ENCODE measurements at regions not wholly inside any gene's neighbourhood (a gene's known extent, or its start where the extent isn't known, plus 50 kb on each side); places are given as distances from the start of the nearest gene placed in this dataset.
"Not testable (repeated sequence)": the region's sequence is repeated elsewhere in the genome, so short reads cannot be mapped to it uniquely, and the experiment has no call there.

- no peaks in the 10 kb centered on the region for H3K36me3 ChIP-seq (ENCODE audit: insufficient read depth)
- 65% methylated on average over 3 of the region's 3 CpGs for WGBS
- DNase-seq (ENCODE audit: extremely low spot score): no peak
- H3K27ac ChIP-seq (ENCODE audit: low read depth): no peak overlapping the region
- no peaks in the 10 kb centered on the region for H3K4me1 ChIP-seq (ENCODE audit: insufficient read depth)
- H3K4me3 ChIP-seq (ENCODE audit: low read depth, low read length): no peak overlapping the region
Measured at GRCh38 chr3:67064105-67064504, 66.0 kb downstream of the KBTBD8 start.

- Histone ChIP-seq H3K4me3 (ENCODE audit: low read depth, low read length) (no peak overlapping the region), H3K4me1 (ENCODE audit: insufficient read depth) (no peaks in the 10 kb centered on the region), H3K36me3 (ENCODE audit: insufficient read depth) (no peaks in the 10 kb centered on the region), H3K27ac (ENCODE audit: low read depth) (no peak overlapping the region)
- 89% methylated on average over 4 of the region's 4 CpGs for WGBS
- DNase-seq (ENCODE audit: extremely low spot score): no peak
Measured at GRCh38 chr3:67067251-67067650, 69.1 kb downstream of the KBTBD8 start.

DNA sequence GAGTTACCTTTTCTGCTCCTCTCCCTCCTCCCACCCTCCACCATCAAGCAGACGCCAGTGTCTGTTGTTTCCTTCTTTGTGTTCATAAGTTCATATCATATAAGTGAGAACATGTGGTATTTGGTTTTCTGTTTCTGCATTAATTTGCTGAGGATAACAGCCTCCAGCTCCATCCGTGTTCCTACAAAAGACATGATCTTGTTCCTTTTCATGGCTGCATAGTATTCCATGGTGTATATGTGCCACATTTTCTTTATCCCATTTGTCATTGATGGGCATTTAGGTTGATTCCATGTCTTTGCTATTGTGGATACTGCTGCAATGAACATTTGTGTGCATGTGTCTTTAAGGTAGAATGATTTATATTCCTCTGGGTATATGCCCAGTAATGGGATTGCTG is 74.5 kb downstream of the KBTBD8 start:
- not testable (repeated sequence) for H3K36me3 ChIP-seq (ENCODE audit: insufficient read depth); H3K4me1 ChIP-seq (ENCODE audit: insufficient read depth); DNase-seq (ENCODE audit: extremely low spot score); H3K27ac ChIP-seq (ENCODE audit: low read depth); H3K4me3 ChIP-seq (ENCODE audit: low read depth, low read length)
- 89% methylated on average over 2 of the region's 2 CpGs for WGBS

DNA sequence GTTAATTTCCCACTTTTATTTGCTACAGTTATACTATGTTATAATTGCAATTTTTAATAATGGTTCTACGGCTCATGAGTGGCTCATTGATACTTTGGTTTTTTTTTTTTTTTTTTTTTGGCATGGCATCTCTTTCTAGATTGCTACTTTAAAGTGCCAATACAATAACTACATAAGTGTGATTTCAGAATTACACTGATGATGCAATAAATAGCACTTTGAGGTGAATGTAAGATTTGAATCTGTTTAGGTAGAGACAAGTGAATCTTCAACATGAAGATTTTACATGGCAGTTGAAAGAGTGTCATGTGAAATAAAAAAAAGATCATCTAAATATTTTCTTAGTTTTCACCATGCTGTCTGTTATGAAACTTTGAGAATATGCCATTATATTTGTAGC is 75.7 kb downstream of the KBTBD8 start:
- Histone ChIP-seq H3K4me3 (ENCODE audit: low read depth, low read length) (no peak overlapping the region), H3K4me1 (ENCODE audit: insufficient read depth) (no peaks in the 10 kb centered on the region), H3K36me3 (ENCODE audit: insufficient read depth) (no peaks in the 10 kb centered on the region), H3K27ac (ENCODE audit: low read depth) (no peak overlapping the region)
- no peak for DNase-seq (ENCODE audit: extremely low spot score)
- WGBS: 98% methylated on average over 1 of the region's 1 CpG

GRCh38 chr3:67075295-67075694 is 77.2 kb downstream of the KBTBD8 start:
- Histone ChIP-seq H3K4me3 (ENCODE audit: low read depth, low read length) (no peak overlapping the region), H3K36me3 (ENCODE audit: insufficient read depth) (no peaks in the 10 kb centered on the region), H3K27ac (ENCODE audit: low read depth) (no peak overlapping the region), H3K4me1 (ENCODE audit: insufficient read depth) (no peaks in the 10 kb centered on the region)
- WGBS: 79% methylated on average over 2 of the region's 2 CpGs
- no peak for DNase-seq (ENCODE audit: extremely low spot score)

- WGBS: 35% methylated on average over 2 of the region's 2 CpGs
- Histone ChIP-seq H3K36me3 (ENCODE audit: insufficient read depth) (no peaks in the 10 kb centered on the region), H3K4me1 (ENCODE audit: insufficient read depth) (no peaks in the 10 kb centered on the region), H3K4me3 (ENCODE audit: low read depth, low read length) (no peak overlapping the region), H3K27ac (ENCODE audit: low read depth) (no peak overlapping the region)
- DNase-seq (ENCODE audit: extremely low spot score): no peak
Measured at GRCh38 chr3:67076607-67077006, 78.5 kb downstream of the KBTBD8 start.

DNA sequence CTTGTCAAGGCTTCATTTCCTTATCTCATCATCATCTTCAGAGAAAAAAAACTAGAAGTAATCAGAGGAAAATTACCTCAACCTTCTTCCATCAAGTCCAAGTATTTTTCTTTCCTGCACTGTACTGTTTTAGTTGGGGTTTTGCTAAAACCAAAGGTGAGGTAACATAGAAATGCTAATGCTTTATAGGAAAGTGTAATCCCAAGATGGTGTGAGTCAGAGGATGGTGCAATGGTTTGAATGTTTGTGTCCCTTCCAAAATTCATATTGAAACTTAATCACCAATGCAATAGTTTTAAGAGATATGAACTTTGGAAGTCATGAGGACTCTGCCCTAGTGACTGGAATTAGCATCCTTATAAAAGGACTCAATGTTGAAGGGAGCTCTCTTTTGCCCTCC is 79.5 kb downstream of the KBTBD8 start:
- no peaks in the 10 kb centered on the region for H3K4me1 ChIP-seq (ENCODE audit: insufficient read depth)
- no peak for DNase-seq (ENCODE audit: extremely low spot score)
- no peaks in the 10 kb centered on the region for H3K36me3 ChIP-seq (ENCODE audit: insufficient read depth)
- H3K27ac ChIP-seq (ENCODE audit: low read depth): no peak overlapping the region
- H3K4me3 ChIP-seq (ENCODE audit: low read depth, low read length): no peak overlapping the region

- no peak overlapping the region for H3K27ac ChIP-seq (ENCODE audit: low read depth)
- H3K4me3 ChIP-seq (ENCODE audit: low read depth, low read length): no peak overlapping the region
- no peaks in the 10 kb centered on the region for H3K36me3 ChIP-seq (ENCODE audit: insufficient read depth)
- 92% methylated on average over 4 of the region's 4 CpGs for WGBS
- no peak for DNase-seq (ENCODE audit: extremely low spot score)
- no peaks in the 10 kb centered on the region for H3K4me1 ChIP-seq (ENCODE audit: insufficient read depth)
Measured at GRCh38 chr3:67082533-67083024, 84.5 kb downstream of the KBTBD8 start.

DNA sequence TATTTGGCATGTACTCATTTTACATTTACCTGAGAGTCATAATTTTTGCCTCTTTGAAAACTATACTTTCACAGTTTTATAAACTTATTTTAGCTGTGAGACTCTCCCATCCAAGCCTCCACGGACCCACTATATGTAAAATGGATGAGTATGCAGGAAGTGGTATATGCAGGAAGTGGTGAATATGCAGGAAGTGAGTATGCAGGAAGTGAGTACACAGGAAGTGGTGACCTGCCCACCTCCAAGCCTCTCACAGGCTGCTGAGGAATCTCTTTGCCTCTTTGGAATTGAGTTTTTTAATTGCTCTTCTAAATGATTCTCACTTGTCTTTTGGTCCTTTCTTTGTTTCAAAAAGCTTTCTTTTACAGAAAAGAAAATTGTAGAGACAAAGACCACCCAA is 85.2 kb downstream of the KBTBD8 start:
- DNase-seq (ENCODE audit: extremely low spot score): no peak
- 23% methylated on average over 1 of the region's 1 CpG for WGBS
- no peak overlapping the region for H3K4me3 ChIP-seq (ENCODE audit: low read depth, low read length)

GRCh38 chr3:67087788-67088187 is 89.7 kb downstream of the KBTBD8 start:
- Histone ChIP-seq H3K4me3 (ENCODE audit: low read depth, low read length) (no peak overlapping the region), H3K36me3 (ENCODE audit: insufficient read depth) (no peaks in the 10 kb centered on the region), H3K27ac (ENCODE audit: low read depth) (no peak overlapping the region), H3K4me1 (ENCODE audit: insufficient read depth) (no peaks in the 10 kb centered on the region)
- WGBS: 95% methylated on average over 1 of the region's 1 CpG
- DNase-seq (ENCODE audit: extremely low spot score): no peak

More for the DNA sequence above, 85.2 kb downstream of the KBTBD8 start:
- no peak overlapping the region for H3K27ac ChIP-seq (ENCODE audit: low read depth)
- H3K36me3 ChIP-seq (ENCODE audit: insufficient read depth): no peaks in the 10 kb centered on the region
- no peaks in the 10 kb centered on the region for H3K4me1 ChIP-seq (ENCODE audit: insufficient read depth)

DNA sequence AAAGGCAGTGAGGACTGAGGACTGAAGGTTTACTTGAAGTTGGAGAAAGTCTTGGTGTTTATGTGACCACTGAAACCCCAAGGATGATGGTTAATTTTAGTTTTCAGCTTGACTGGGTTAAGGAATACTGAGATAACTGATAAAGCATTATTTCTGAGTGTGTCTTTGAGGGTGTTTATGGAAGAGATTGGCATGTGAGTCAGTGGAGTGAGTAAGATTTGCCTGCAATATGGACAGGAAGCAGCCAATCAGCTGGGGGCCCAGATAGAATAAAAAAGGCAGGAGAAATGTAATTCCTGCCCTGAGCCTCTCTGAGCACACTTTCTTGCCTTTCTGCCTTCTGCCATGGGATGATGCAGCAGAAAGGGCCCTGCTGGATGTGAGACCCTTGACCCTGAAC is 92.4 kb downstream of the KBTBD8 start:
- Histone ChIP-seq H3K27ac (ENCODE audit: low read depth) (no peak overlapping the region), H3K36me3 (ENCODE audit: insufficient read depth) (no peaks in the 10 kb centered on the region), H3K4me3 (ENCODE audit: low read depth, low read length) (no peak overlapping the region), H3K4me1 (ENCODE audit: insufficient read depth) (no peaks in the 10 kb centered on the region)
- no peak for DNase-seq (ENCODE audit: extremely low spot score)

- 88% methylated on average over 1 of the region's 1 CpG for WGBS
- Histone ChIP-seq H3K4me3 (ENCODE audit: low read depth, low read length) (no peak overlapping the region), H3K27ac (ENCODE audit: low read depth) (no peak overlapping the region), H3K4me1 (ENCODE audit: insufficient read depth) (no peaks in the 10 kb centered on the region), H3K36me3 (ENCODE audit: insufficient read depth) (no peaks in the 10 kb centered on the region)
- DNase-seq (ENCODE audit: extremely low spot score): no peak
Measured at GRCh38 chr3:67093305-67093704, 95.2 kb downstream of the KBTBD8 start.

DNA sequence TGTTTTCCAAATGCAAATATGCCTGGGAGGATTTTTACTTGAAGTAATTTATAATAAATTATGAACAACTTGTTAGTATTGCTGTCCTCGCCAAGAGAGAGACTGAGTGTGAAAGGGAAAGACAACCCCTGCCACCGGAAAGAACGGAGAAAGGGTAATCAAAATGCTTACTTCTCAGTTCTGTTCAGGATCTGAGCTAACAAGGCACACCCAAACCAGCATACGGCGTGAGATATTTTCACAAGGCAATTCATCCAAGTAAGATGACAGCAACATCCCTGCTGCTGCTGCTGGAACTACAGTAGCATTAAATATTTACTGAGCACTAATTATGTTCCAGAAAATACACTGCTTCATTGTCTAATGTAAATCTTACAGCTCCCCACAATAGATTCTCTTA is 96.1 kb downstream of the KBTBD8 start:
- WGBS: 20% methylated on average over 5 of the region's 5 CpGs
- Histone ChIP-seq H3K36me3 (ENCODE audit: insufficient read depth) (no peaks in the 10 kb centered on the region), H3K27ac (ENCODE audit: low read depth) (no peak overlapping the region), H3K4me3 (ENCODE audit: low read depth, low read length) (no peak overlapping the region), H3K4me1 (ENCODE audit: insufficient read depth) (no peaks in the 10 kb centered on the region)
- DNase-seq (ENCODE audit: extremely low spot score): no peak

GRCh38 chr3:67094774-67095173 is 96.7 kb downstream of the KBTBD8 start:
- Histone ChIP-seq H3K27ac (ENCODE audit: low read depth) (no peak overlapping the region), H3K36me3 (ENCODE audit: insufficient read depth) (no peaks in the 10 kb centered on the region), H3K4me1 (ENCODE audit: insufficient read depth) (no peaks in the 10 kb centered on the region), H3K4me3 (ENCODE audit: low read depth, low read length) (no peak overlapping the region)
- DNase-seq (ENCODE audit: extremely low spot score): peak; percentile 15
- WGBS: 24% methylated on average over 1 of the region's 1 CpG

DNA sequence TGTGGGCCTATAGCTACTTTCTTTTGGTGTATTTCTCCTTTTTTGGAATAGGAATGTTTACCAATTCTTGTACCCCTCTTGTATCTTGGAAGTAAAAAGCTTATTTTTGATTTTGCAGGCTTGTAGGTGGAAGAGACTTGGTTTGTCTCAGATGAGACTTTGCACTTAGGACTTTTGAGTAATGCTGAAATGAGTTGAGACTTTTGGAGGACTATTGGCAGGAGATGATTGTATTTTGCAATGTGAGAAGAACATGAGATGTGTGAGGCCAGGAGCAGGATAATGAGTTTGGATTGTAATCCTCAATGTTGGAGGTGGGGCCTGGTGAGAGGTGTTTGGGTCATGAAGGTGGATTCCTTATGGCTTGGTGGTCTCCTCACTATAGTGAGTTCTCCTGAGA is 106.3 kb downstream of the KBTBD8 start:
- Histone ChIP-seq H3K36me3 (ENCODE audit: insufficient read depth) (no peaks in the 10 kb centered on the region), H3K27ac (ENCODE audit: low read depth) (no peak overlapping the region), H3K4me1 (ENCODE audit: insufficient read depth) (no peaks in the 10 kb centered on the region), H3K4me3 (ENCODE audit: low read depth, low read length) (no peak overlapping the region)
- no peak for DNase-seq (ENCODE audit: extremely low spot score)
